SK-N-MC (cell line): ENCODE measurements at regions not wholly inside any gene's neighbourhood (a gene's known extent, or its start where the extent isn't known, plus 50 kb on each side); places are given as distances from the start of the nearest gene placed in this dataset.

Experiments
- EZH2 ChIP-seq: fragments of 200-600 bp; sonication (generic); IDR thresholded peaks from one replicate; pipeline ENCODE4 v1.6.1; 2017; ENCODE audit warnings: antibody characterized with exemption
- FOXP2 ChIP-seq: optimal IDR thresholded peaks from 2 replicates; pipeline ENCODE3; 2011; ENCODE audit warnings: mild to moderate bottlenecking, moderate library complexity; ENCODE audit not compliant: insufficient read depth; ENCODE audit errors: extremely low read length, control extremely low read depth
- POLR2AphosphoS5 ChIP-seq: IDR thresholded peaks from 2 replicates; pipeline ENCODE4 v1.6.1; 2012; ENCODE audit warnings: mild to moderate bottlenecking, low read depth, low read length, borderline replicate concordance

DNA sequence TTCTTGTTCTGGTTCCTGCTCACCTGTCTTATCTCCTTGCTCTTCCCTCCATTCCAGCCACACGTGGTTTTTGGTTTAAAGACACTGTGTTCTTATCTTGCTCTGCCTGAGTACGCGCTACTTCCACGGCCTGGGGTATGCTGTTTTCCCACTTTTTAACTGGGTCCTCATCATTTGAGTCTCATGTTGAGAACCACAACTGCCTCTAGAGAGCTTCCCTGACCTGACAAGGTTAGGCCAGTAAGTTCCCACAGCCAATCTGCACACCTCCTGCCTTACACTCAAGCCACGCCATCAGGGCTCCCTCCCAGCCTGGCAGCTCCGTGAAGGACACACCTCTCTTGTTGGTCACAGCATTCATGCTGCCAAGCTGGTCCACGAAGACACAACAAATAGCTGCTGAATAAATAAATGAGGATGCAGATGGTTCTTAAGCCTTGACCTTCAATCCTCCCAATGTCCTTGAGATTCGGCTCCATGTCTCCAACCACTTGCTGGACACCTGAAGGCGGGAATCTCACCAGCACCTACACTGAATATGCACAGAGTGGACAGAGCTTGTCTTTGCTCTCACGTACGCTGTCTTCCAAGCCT is 201.7 kb upstream of the KLF14 start:
- TF ChIP-seq EZH2, result no peak
- TF ChIP-seq POLR2AphosphoS5, result no peak
- no peak for TF ChIP-seq FOXP2
